Neural cell (in vitro differentiated cells): ENCODE measurements at regions not wholly inside any gene's neighbourhood (a gene's known extent, or its start where the extent isn't known, plus 50 kb on each side); places are given as distances from the start of the nearest gene placed in this dataset.

Experiments
- EP300 ChIP-seq: fragments of 450-650 bp; conservative IDR thresholded peaks from 2 replicates; pipeline ENCODE4 v1.6.1; 2014; ENCODE audit warnings: antibody characterized with exemption, mild to moderate bottlenecking, moderate library complexity; ENCODE audit not compliant: poor library complexity, severe bottlenecking
- EZH2 ChIP-seq: fragments of 200-600, 300-800 bp; shearing (Covaris generic), sonication (generic); IDR thresholded peaks from 2 replicates; pipeline ENCODE4 v1.6.1; 2014; ENCODE audit warnings: antibody characterized with exemption, low read length, borderline replicate concordance, mild to moderate bottlenecking; ENCODE audit not compliant: insufficient read depth, poor library complexity, severe bottlenecking
- MXI1 ChIP-seq: fragments of 450-650 bp; conservative IDR thresholded peaks from 2 replicates; pipeline ENCODE4 v1.6.1; 2014; ENCODE audit warnings: antibody characterized with exemption, mild to moderate bottlenecking; ENCODE audit not compliant: poor library complexity, severe bottlenecking
- POLR2AphosphoS5 ChIP-seq: IDR thresholded peaks from 2 replicates; pipeline ENCODE4 v1.6.1; 2012
- RAD21 ChIP-seq: fragments of 450-650 bp; conservative IDR thresholded peaks from 2 replicates; pipeline ENCODE4 v1.6.1; 2014; ENCODE audit warnings: antibody characterized with exemption, mild to moderate bottlenecking, moderate library complexity
- SMC3 ChIP-seq: fragments of 450-650 bp; conservative IDR thresholded peaks from 2 replicates; pipeline ENCODE4 v1.6.1; 2014; ENCODE audit warnings: antibody characterized with exemption, mild to moderate bottlenecking, moderate library complexity; ENCODE audit not compliant: poor library complexity
- TAF1 ChIP-seq: IDR thresholded peaks from 2 replicates; pipeline ENCODE4 v1.6.1; 2012; ENCODE audit warnings: low read depth
- TF ChIP-seq, protein P1 (sequence below): fragments of 450-650 bp; IDR thresholded peaks from 2 replicates; pipeline ENCODE4 v1.5.1; 2014; ENCODE audit warnings: antibody characterized with exemption, mild to moderate bottlenecking, moderate library complexity; ENCODE audit not compliant: poor library complexity, severe bottlenecking
- TF ChIP-seq, protein P2 (sequence below): IDR thresholded peaks from 2 replicates; pipeline ENCODE4 v1.6.1; 2012; ENCODE audit warnings: borderline replicate concordance

- no peak for TF ChIP-seq EZH2
- TF ChIP-seq RAD21, result no peak
- TF ChIP-seq, protein P1, sequence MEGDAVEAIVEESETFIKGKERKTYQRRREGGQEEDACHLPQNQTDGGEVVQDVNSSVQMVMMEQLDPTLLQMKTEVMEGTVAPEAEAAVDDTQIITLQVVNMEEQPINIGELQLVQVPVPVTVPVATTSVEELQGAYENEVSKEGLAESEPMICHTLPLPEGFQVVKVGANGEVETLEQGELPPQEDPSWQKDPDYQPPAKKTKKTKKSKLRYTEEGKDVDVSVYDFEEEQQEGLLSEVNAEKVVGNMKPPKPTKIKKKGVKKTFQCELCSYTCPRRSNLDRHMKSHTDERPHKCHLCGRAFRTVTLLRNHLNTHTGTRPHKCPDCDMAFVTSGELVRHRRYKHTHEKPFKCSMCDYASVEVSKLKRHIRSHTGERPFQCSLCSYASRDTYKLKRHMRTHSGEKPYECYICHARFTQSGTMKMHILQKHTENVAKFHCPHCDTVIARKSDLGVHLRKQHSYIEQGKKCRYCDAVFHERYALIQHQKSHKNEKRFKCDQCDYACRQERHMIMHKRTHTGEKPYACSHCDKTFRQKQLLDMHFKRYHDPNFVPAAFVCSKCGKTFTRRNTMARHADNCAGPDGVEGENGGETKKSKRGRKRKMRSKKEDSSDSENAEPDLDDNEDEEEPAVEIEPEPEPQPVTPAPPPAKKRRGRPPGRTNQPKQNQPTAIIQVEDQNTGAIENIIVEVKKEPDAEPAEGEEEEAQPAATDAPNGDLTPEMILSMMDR, result no peak
- no peak for TF ChIP-seq POLR2AphosphoS5
- TF ChIP-seq, protein P2, sequence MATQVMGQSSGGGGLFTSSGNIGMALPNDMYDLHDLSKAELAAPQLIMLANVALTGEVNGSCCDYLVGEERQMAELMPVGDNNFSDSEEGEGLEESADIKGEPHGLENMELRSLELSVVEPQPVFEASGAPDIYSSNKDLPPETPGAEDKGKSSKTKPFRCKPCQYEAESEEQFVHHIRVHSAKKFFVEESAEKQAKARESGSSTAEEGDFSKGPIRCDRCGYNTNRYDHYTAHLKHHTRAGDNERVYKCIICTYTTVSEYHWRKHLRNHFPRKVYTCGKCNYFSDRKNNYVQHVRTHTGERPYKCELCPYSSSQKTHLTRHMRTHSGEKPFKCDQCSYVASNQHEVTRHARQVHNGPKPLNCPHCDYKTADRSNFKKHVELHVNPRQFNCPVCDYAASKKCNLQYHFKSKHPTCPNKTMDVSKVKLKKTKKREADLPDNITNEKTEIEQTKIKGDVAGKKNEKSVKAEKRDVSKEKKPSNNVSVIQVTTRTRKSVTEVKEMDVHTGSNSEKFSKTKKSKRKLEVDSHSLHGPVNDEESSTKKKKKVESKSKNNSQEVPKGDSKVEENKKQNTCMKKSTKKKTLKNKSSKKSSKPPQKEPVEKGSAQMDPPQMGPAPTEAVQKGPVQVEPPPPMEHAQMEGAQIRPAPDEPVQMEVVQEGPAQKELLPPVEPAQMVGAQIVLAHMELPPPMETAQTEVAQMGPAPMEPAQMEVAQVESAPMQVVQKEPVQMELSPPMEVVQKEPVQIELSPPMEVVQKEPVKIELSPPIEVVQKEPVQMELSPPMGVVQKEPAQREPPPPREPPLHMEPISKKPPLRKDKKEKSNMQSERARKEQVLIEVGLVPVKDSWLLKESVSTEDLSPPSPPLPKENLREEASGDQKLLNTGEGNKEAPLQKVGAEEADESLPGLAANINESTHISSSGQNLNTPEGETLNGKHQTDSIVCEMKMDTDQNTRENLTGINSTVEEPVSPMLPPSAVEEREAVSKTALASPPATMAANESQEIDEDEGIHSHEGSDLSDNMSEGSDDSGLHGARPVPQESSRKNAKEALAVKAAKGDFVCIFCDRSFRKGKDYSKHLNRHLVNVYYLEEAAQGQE, result no peak
- no peak for TF ChIP-seq EP300
- TF ChIP-seq TAF1, result no peak
- no peak for TF ChIP-seq SMC3
- no peak for TF ChIP-seq MXI1
Measured at GRCh38 chr2:176687944-176688343, 418.7 kb downstream of the MTX2 start.
